ENCODE measurements at regions not wholly inside any gene's neighbourhood (a gene's known extent, or its start where the extent isn't known, plus 50 kb on each side); places are given as distances from the start of the nearest gene placed in this dataset.

GRCh38 chr21:21605521-21605920, 607.3 kb downstream of the NCAM2 start:
- no peak for DNase-seq (ENCODE audit: low spot score)

GRCh38 chr21:21606041-21606440, 607.8 kb downstream of the NCAM2 start:
- DNase-seq (ENCODE audit: low spot score) = peak; percentile 3

GRCh38 chr21:21612466-21612865, 614.3 kb downstream of the NCAM2 start:
- peak; percentile 44 for DNase-seq (ENCODE audit: low spot score)

- DNase-seq (ENCODE audit: low spot score) = no peak
These were observed 616.8 kb downstream of the NCAM2 start for GRCh38 chr21:21614966-21615365.

- DNase-seq (ENCODE audit: low spot score) = no peak
These were observed 624.4 kb downstream of the NCAM2 start for GRCh38 chr21:21622460-21623234.

GRCh38 chr21:21624674-21625073, 626.5 kb downstream of the NCAM2 start:
- DNase-seq (ENCODE audit: low spot score) = no peak

- no peak for DNase-seq (ENCODE audit: low spot score)
These were observed 633.8 kb downstream of the NCAM2 start for GRCh38 chr21:21631961-21632360.

- DNase-seq (ENCODE audit: low spot score) = no peak
These were observed 634.7 kb downstream of the NCAM2 start for GRCh38 chr21:21632926-21633325.

- DNase-seq (ENCODE audit: low spot score) = no peak
These were observed 663.5 kb downstream of the NCAM2 start for GRCh38 chr21:21661741-21662140.

GRCh38 chr21:21662776-21663175, 664.6 kb downstream of the NCAM2 start:
- DNase-seq (ENCODE audit: low spot score) = no peak

- no peak for DNase-seq (ENCODE audit: low spot score)
These were observed 666.7 kb downstream of the NCAM2 start for GRCh38 chr21:21664871-21665270.

- no peak for DNase-seq (ENCODE audit: low spot score)
These were observed 668.5 kb downstream of the NCAM2 start for GRCh38 chr21:21666689-21667088.

- no peak for DNase-seq (ENCODE audit: low spot score)
These were observed 670.0 kb downstream of the NCAM2 start for GRCh38 chr21:21668198-21668597.

- no peak for DNase-seq (ENCODE audit: low spot score)
These were observed 675.8 kb downstream of the NCAM2 start for GRCh38 chr21:21673959-21674358.

- no peak for DNase-seq (ENCODE audit: low spot score)
These were observed 677.4 kb downstream of the NCAM2 start for GRCh38 chr21:21675601-21676000.

GRCh38 chr21:21682172-21682571, 684.0 kb downstream of the NCAM2 start:
- DNase-seq (ENCODE audit: low spot score) = no peak

GRCh38 chr21:21688889-21689288, 690.7 kb downstream of the NCAM2 start:
- no peak for DNase-seq (ENCODE audit: low spot score)

GRCh38 chr21:21690068-21690665, 692.0 kb downstream of the NCAM2 start:
- no peak for DNase-seq (ENCODE audit: low spot score)

- peak; percentile 51 for DNase-seq (ENCODE audit: low spot score)
These were observed 714.7 kb downstream of the NCAM2 start for GRCh38 chr21:21712748-21713520.

GRCh38 chr21:21713651-21714180, 715.5 kb downstream of the NCAM2 start:
- no peak for DNase-seq (ENCODE audit: low spot score)

GRCh38 chr21:21714426-21714825, 716.2 kb downstream of the NCAM2 start:
- DNase-seq (ENCODE audit: low spot score) = no peak

GRCh38 chr21:21715266-21715969, 717.2 kb downstream of the NCAM2 start:
- DNase-seq (ENCODE audit: low spot score) = no peak

Data from Ammon's horn (tissue), 1 donor.